ENCODE measurements at regions not wholly inside any gene's neighbourhood (a gene's known extent, or its start where the extent isn't known, plus 50 kb on each side); places are given as distances from the start of the nearest gene placed in this dataset.
"Not testable (repeated sequence)": the region's sequence is repeated elsewhere in the genome, so short reads cannot be mapped to it uniquely, and the experiment has no call there.

GRCh38 chr11:128152796-128153696, 434.3 kb downstream of the ETS1 start:
- no peak for DNase-seq

- no peak for DNase-seq
Observed at GRCh38 chr11:128151780-128152179, 435.6 kb downstream of the ETS1 start.

- DNase-seq, result no peak
Observed at GRCh38 chr11:128151338-128151737, 436.0 kb downstream of the ETS1 start.

GRCh38 chr11:128148208-128148607, 439.1 kb downstream of the ETS1 start:
- DNase-seq, result no peak

GRCh38 chr11:128146926-128147605, 440.3 kb downstream of the ETS1 start:
- DNase-seq, result no peak

GRCh38 chr11:128140293-128140692, 447.1 kb downstream of the ETS1 start:
- DNase-seq, result not testable (repeated sequence)

- no peak for DNase-seq
Observed at GRCh38 chr11:128135451-128135850, 451.9 kb downstream of the ETS1 start.

- no peak for DNase-seq
Observed at GRCh38 chr11:128133501-128133900, 453.9 kb downstream of the ETS1 start.

GRCh38 chr11:128130052-128130451, 457.3 kb downstream of the ETS1 start:
- no peak for DNase-seq

- no peak for DNase-seq
Observed at GRCh38 chr11:128125723-128126122, 461.6 kb downstream of the ETS1 start.

GRCh38 chr11:128116885-128117284, 470.5 kb downstream of the ETS1 start:
- no peak for DNase-seq

GRCh38 chr11:128116447-128116846, 470.9 kb downstream of the ETS1 start:
- DNase-seq, result no peak

- no peak for DNase-seq
Observed at GRCh38 chr11:128105950-128106349, 481.4 kb downstream of the ETS1 start.

GRCh38 chr11:128105511-128105910, 481.8 kb downstream of the ETS1 start:
- DNase-seq, result no peak

GRCh38 chr11:128103278-128103873, 484.0 kb downstream of the ETS1 start:
- DNase-seq, result no peak

GRCh38 chr11:128098781-128099180, 488.6 kb downstream of the ETS1 start:
- no peak for DNase-seq

- no peak for DNase-seq
Observed at GRCh38 chr11:128095466-128095981, 491.8 kb downstream of the ETS1 start.

GRCh38 chr11:128093689-128094088, 493.7 kb downstream of the ETS1 start:
- DNase-seq, result no peak

- no peak for DNase-seq
Observed at GRCh38 chr11:128089962-128090361, 497.4 kb downstream of the ETS1 start.

GRCh38 chr11:128086794-128087193, 500.6 kb downstream of the ETS1 start:
- no peak for DNase-seq

- DNase-seq, result no peak
Observed at GRCh38 chr11:128085276-128085675, 502.1 kb downstream of the ETS1 start.

- no peak for DNase-seq
Observed at GRCh38 chr11:128082574-128082973, 504.8 kb downstream of the ETS1 start.

- DNase-seq, result no peak
Observed at GRCh38 chr11:128069665-128070064, 517.7 kb downstream of the ETS1 start.

GRCh38 chr11:128067780-128068179, 519.6 kb downstream of the ETS1 start:
- no peak for DNase-seq
